Ishikawa (cell line): ENCODE measurements at regions not wholly inside any gene's neighbourhood (a gene's known extent, or its start where the extent isn't known, plus 50 kb on each side); places are given as distances from the start of the nearest gene placed in this dataset.

Experiments used
- CEBPB ChIP-seq: IDR thresholded peaks from 2 replicates; pipeline ENCODE4 v1.6.1; 2012
- CREB1 ChIP-seq: IDR thresholded peaks from 2 replicates; pipeline ENCODE4 v1.6.1; 2012; ENCODE audit warnings: low read depth
- EP300 ChIP-seq: IDR thresholded peaks from 2 replicates; pipeline ENCODE4 v1.6.1; 2012; ENCODE audit warnings: borderline replicate concordance
- FOXM1 ChIP-seq: IDR thresholded peaks from 2 replicates; pipeline ENCODE4 v1.6.1; 2012; ENCODE audit warnings: low read depth, borderline replicate concordance
- NFIC ChIP-seq: IDR thresholded peaks from 2 replicates; pipeline ENCODE4 v1.6.1; 2012
- TAF1 ChIP-seq: IDR thresholded peaks from 2 replicates; pipeline ENCODE4 v1.6.1; 2012; ENCODE audit warnings: low read depth, mild to moderate bottlenecking
- TCF12 ChIP-seq: IDR thresholded peaks from 2 replicates; pipeline ENCODE4 v1.6.1; 2012; ENCODE audit warnings: low read depth
- ZBTB7A ChIP-seq: IDR thresholded peaks from 2 replicates; pipeline ENCODE4 v1.6.1; 2012; ENCODE audit warnings: low read depth
- TF ChIP-seq, protein P1 (sequence below): IDR thresholded peaks from 2 replicates; pipeline ENCODE4 v1.6.1; 2012; ENCODE audit warnings: low read depth, mild to moderate bottlenecking
- TF ChIP-seq, protein P2 (sequence below): IDR thresholded peaks from 2 replicates; pipeline ENCODE4 v1.6.1; 2012

DNA sequence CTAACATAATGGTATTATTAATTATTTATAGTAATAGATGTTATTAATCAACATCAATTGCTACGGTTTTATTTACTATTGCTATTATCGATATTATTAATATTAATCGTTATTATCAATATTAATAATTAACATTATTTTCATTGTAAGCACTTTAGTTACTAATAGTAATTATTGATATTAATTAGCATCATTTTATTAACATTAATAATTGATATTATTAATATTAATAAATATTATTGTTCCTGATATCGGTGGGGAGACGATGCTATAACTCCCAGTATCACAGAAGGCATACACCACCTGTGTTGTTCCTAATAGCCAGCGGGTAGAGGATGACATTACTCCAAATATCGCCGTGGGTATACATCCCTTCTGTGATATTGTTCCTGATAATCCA is 335.5 kb downstream of the MEX3B start:
- TF ChIP-seq TAF1 (no peak), TCF12 (no peak), ZBTB7A (no peak), CREB1 (no peak), NFIC (no peak), FOXM1 (no peak), EP300 (no peak), CEBPB (no peak)
- TF ChIP-seq, protein P1, sequence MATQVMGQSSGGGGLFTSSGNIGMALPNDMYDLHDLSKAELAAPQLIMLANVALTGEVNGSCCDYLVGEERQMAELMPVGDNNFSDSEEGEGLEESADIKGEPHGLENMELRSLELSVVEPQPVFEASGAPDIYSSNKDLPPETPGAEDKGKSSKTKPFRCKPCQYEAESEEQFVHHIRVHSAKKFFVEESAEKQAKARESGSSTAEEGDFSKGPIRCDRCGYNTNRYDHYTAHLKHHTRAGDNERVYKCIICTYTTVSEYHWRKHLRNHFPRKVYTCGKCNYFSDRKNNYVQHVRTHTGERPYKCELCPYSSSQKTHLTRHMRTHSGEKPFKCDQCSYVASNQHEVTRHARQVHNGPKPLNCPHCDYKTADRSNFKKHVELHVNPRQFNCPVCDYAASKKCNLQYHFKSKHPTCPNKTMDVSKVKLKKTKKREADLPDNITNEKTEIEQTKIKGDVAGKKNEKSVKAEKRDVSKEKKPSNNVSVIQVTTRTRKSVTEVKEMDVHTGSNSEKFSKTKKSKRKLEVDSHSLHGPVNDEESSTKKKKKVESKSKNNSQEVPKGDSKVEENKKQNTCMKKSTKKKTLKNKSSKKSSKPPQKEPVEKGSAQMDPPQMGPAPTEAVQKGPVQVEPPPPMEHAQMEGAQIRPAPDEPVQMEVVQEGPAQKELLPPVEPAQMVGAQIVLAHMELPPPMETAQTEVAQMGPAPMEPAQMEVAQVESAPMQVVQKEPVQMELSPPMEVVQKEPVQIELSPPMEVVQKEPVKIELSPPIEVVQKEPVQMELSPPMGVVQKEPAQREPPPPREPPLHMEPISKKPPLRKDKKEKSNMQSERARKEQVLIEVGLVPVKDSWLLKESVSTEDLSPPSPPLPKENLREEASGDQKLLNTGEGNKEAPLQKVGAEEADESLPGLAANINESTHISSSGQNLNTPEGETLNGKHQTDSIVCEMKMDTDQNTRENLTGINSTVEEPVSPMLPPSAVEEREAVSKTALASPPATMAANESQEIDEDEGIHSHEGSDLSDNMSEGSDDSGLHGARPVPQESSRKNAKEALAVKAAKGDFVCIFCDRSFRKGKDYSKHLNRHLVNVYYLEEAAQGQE: no peak
- TF ChIP-seq, protein P2, sequence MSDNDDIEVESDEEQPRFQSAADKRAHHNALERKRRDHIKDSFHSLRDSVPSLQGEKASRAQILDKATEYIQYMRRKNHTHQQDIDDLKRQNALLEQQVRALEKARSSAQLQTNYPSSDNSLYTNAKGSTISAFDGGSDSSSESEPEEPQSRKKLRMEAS: no peak
